IMR-90 (cell line): ENCODE measurements at regions not wholly inside any gene's neighbourhood (a gene's known extent, or its start where the extent isn't known, plus 50 kb on each side); places are given as distances from the start of the nearest gene placed in this dataset.
"Not testable (repeated sequence)": the region's sequence is repeated elsewhere in the genome, so short reads cannot be mapped to it uniquely, and the experiment has no call there.

Experiments used
- ATAC-seq: fragments of 200-7000 bp; cut with Tn5 transposase; 2 replicates; pipeline ENCODE4 v1.9.1; 2020; ENCODE audit warnings: low read depth, mild to moderate bottlenecking, moderate library complexity
- BruUV-seq: library from RNA; stranded (reverse); fragments of 400-500 nt; replicated peaks from 2 replicates; lab custom pipeline; 2021; lab: Mats Ljungman, UMichigan
- CTCF ChIA-PET: fragments of 300-600 bp; formaldehyde crosslinking; extraction: SDS; loops from one replicate; lab custom pipeline; 2021; ENCODE audit warnings: antibody characterized with exemption; lab: Yijun Ruan, JAX
- POLR2A ChIA-PET: fragments of 300-600 bp; sonication (Branson Sonifier 250); formaldehyde crosslinking; loops from one replicate; lab custom pipeline; 2022; ENCODE audit warnings: antibody characterized with exemption; ENCODE audit not compliant: unreplicated experiment; lab: Charles Lee
- DNase-seq: peaks from one replicate; pipeline ENCODE4 v3.0.0; 2013
- H2AFZ ChIP-seq: replicated peaks from 2 replicates; pipeline ENCODE3; 2013; ENCODE audit warnings: low read length, mild to moderate bottlenecking; ENCODE audit not compliant: poor library complexity
- H2AK5ac ChIP-seq: 2 replicates; pipeline ENCODE4 v1.6.1; 2013; ENCODE audit warnings: low read depth, low read length, inconsistent platforms
- H2AK9ac ChIP-seq: replicated peaks from 2 replicates; pipeline ENCODE3; 2013; ENCODE audit warnings: mild to moderate bottlenecking, low read depth, low read length, moderate library complexity; ENCODE audit not compliant: poor library complexity
- H2BK120ac ChIP-seq: 2 replicates; pipeline ENCODE4 v1.6.1; 2013; ENCODE audit warnings: low read depth, low read length, inconsistent platforms
- H2BK15ac ChIP-seq: 3 replicates; pipeline ENCODE4 v1.6.1; 2013; ENCODE audit warnings: low read depth, low read length, inconsistent platforms
- H2BK20ac ChIP-seq: 2 replicates; pipeline ENCODE4 v1.6.1; 2013; ENCODE audit warnings: low read depth, mild to moderate bottlenecking, inconsistent platforms, low read length, moderate library complexity
- H2BK5ac ChIP-seq: 2 replicates; pipeline ENCODE4 v1.6.1; 2013; ENCODE audit warnings: mild to moderate bottlenecking, low read depth, low read length, inconsistent platforms; ENCODE audit not compliant: poor library complexity, severe bottlenecking
- H3K14ac ChIP-seq: replicated peaks from 2 replicates; pipeline ENCODE4 v1.6.1; 2013; ENCODE audit warnings: low read depth, low read length, inconsistent platforms
- H3K18ac ChIP-seq: 2 replicates; pipeline ENCODE4 v1.6.1; 2013; ENCODE audit warnings: low read depth, low read length, control low read depth
- H3K23ac ChIP-seq: 2 replicates; pipeline ENCODE4 v1.6.1; 2013; ENCODE audit warnings: low read depth, low read length, inconsistent platforms
- H3K27ac ChIP-seq: 2 replicates; pipeline ENCODE4 v1.5.1; 2013; ENCODE audit warnings: mild to moderate bottlenecking, control low read depth, low read length; ENCODE audit not compliant: insufficient read depth
- H3K27me3 ChIP-seq: 2 replicates; pipeline ENCODE4 v1.6.1; 2013; ENCODE audit warnings: low read length; ENCODE audit not compliant: control insufficient read depth, insufficient read depth
- H3K36me3 ChIP-seq: 2 replicates; pipeline ENCODE4 v1.6.1; 2013; ENCODE audit warnings: low read length, mixed read lengths; ENCODE audit not compliant: control insufficient read depth, insufficient read depth
- H3K4ac ChIP-seq: 2 replicates; pipeline ENCODE4 v1.6.1; 2013; ENCODE audit warnings: low read depth, low read length, inconsistent platforms
- H3K4me1 ChIP-seq: 2 replicates; pipeline ENCODE4 v1.6.1; 2013; ENCODE audit warnings: low read length, mixed read lengths; ENCODE audit not compliant: control insufficient read depth, insufficient read depth
- H3K4me2 ChIP-seq: 2 replicates; pipeline ENCODE4 v1.6.1; 2013; ENCODE audit warnings: low read depth, mild to moderate bottlenecking, control low read depth, low read length, moderate library complexity
- H3K4me3 ChIP-seq: 2 replicates; pipeline ENCODE4 v1.5.1; 2013; ENCODE audit warnings: low read depth, mild to moderate bottlenecking, control low read depth, low read length, moderate library complexity; ENCODE audit not compliant: insufficient read depth
- H3K56ac ChIP-seq: 2 replicates; pipeline ENCODE4 v1.6.1; 2013; ENCODE audit warnings: low read length, inconsistent platforms; ENCODE audit not compliant: insufficient read depth; ENCODE audit errors: extremely low read depth
- H3K79me1 ChIP-seq, 2 experiments: 2 replicates each; pipeline ENCODE4 v1.6.1; 2013; ENCODE audit warnings: low read length in 2 of 2, inconsistent platforms in 1 of 2, low read depth in 1 of 2
- H3K9ac ChIP-seq: 2 replicates; pipeline ENCODE4 v1.6.1; 2013; ENCODE audit warnings: low read depth, low read length, control low read depth
- H3K9me1 ChIP-seq: 2 replicates; pipeline ENCODE4 v1.6.1; 2013; ENCODE audit warnings: low read length, inconsistent platforms; ENCODE audit not compliant: insufficient read depth
- H3K9me3 ChIP-seq: 2 replicates; pipeline ENCODE4 v1.6.1; 2013; ENCODE audit warnings: low read length; ENCODE audit not compliant: control insufficient read depth, insufficient read depth
- H4K20me1 ChIP-seq: 2 replicates; pipeline ENCODE4 v1.6.1; 2013; ENCODE audit warnings: low read length, inconsistent platforms; ENCODE audit not compliant: insufficient read depth
- H4K5ac ChIP-seq: 2 replicates; pipeline ENCODE4 v1.6.1; 2013; ENCODE audit warnings: mild to moderate bottlenecking, low read depth, low read length, control low read depth
- H4K8ac ChIP-seq, 2 experiments: 2 replicates each; pipeline ENCODE4 v1.6.1; 2013; ENCODE audit warnings: low read depth in 2 of 2, low read length in 2 of 2, control low read depth in 1 of 2, inconsistent platforms in 1 of 2
- H4K91ac ChIP-seq: 2 replicates; pipeline ENCODE4 v1.6.1; 2013; ENCODE audit warnings: low read depth, low read length, inconsistent platforms; ENCODE audit not compliant: insufficient read depth
- WGBS, 2 experiments: methylation state at CpG; one replicate each; pipeline versions ENCODE4 v1.1.5 to v1.1.7; 2013; ENCODE audit warnings: missing lambda C conversion rate in 2 of 2; ENCODE audit not compliant: insufficient read length in 1 of 2; ENCODE audit errors: extremely low coverage in 2 of 2; 5-methylcytosine and 5-hydroxymethylcytosine counted together
- dilution Hi-C: fragments of 300-500 bp; cut with HindIII; formaldehyde crosslinking; loops from one replicate; pipeline ENCODE4 v1.14.3; 2018; ENCODE audit warnings: low sequenced_read_pairs; ENCODE audit not compliant: unreplicated experiment
- in situ Hi-C: fragments of 300-500 bp; cut with MboI; formaldehyde crosslinking; loops from 3 replicates; pipeline ENCODE4 v1.14.3; 2019; ENCODE audit warnings: low sequenced_read_pairs, inconsistent platforms, mixed read lengths
- intact Hi-C: fragments of 100-400 bp; cut with micrococcal nuclease; formaldehyde crosslinking; loops from 2 replicates; pipeline ENCODE4 v1.10.0; 2022

GRCh38 chr13:24981181-24981803 is 114.6 kb upstream of the PABPC3 start:
- DNase-seq, H2BK5ac ChIP-seq, H3K4me2 ChIP-seq, dilution Hi-C loops, H2BK20ac ChIP-seq, H4K20me1 ChIP-seq, H3K23ac ChIP-seq, H3K4me1 ChIP-seq, H3K79me1 ChIP-seq, H2BK120ac ChIP-seq, H4K8ac ChIP-seq, H2AK5ac ChIP-seq, H3K9ac ChIP-seq, POLR2A ChIA-PET, H2BK15ac ChIP-seq, H3K36me3 ChIP-seq, H4K5ac ChIP-seq, H3K27me3 ChIP-seq, ATAC-seq, H3K18ac ChIP-seq, H3K4ac ChIP-seq, H3K4me3 ChIP-seq, H4K91ac ChIP-seq, H2AFZ ChIP-seq, H2AK9ac ChIP-seq, BruUV-seq, in situ Hi-C loops, H3K9me1 ChIP-seq, H3K9me3 ChIP-seq, H3K14ac ChIP-seq, H3K27ac ChIP-seq, H3K56ac ChIP-seq, intact Hi-C loops, CTCF ChIA-PET: not testable (repeated sequence)
- WGBS, 2 experiments: no CpG with 5 or more reads among the region's 3 CpGs
